H7 (cell line): ENCODE measurements at regions not wholly inside any gene's neighbourhood (a gene's known extent, or its start where the extent isn't known, plus 50 kb on each side); places are given as distances from the start of the nearest gene placed in this dataset.

Experiments
- DNase-seq: peaks from one replicate; pipeline ENCODE4 v3.0.0; 2012
- H3K27me3 ChIP-seq: 2 replicates; pipeline ENCODE4 v1.6.0; 2011; ENCODE audit warnings: mild to moderate bottlenecking, low read length; ENCODE audit not compliant: control insufficient read depth, insufficient read depth
- H3K36me3 ChIP-seq: replicated peaks from 2 replicates; pipeline ENCODE4 v1.5.1; 2011; ENCODE audit warnings: low read length; ENCODE audit not compliant: control insufficient read depth, insufficient read depth
- H3K4me3 ChIP-seq: 2 replicates; pipeline ENCODE4 v1.5.1; 2011; ENCODE audit warnings: low read depth, mild to moderate bottlenecking, control low read depth, low read length, moderate library complexity; ENCODE audit not compliant: insufficient read depth

DNA sequence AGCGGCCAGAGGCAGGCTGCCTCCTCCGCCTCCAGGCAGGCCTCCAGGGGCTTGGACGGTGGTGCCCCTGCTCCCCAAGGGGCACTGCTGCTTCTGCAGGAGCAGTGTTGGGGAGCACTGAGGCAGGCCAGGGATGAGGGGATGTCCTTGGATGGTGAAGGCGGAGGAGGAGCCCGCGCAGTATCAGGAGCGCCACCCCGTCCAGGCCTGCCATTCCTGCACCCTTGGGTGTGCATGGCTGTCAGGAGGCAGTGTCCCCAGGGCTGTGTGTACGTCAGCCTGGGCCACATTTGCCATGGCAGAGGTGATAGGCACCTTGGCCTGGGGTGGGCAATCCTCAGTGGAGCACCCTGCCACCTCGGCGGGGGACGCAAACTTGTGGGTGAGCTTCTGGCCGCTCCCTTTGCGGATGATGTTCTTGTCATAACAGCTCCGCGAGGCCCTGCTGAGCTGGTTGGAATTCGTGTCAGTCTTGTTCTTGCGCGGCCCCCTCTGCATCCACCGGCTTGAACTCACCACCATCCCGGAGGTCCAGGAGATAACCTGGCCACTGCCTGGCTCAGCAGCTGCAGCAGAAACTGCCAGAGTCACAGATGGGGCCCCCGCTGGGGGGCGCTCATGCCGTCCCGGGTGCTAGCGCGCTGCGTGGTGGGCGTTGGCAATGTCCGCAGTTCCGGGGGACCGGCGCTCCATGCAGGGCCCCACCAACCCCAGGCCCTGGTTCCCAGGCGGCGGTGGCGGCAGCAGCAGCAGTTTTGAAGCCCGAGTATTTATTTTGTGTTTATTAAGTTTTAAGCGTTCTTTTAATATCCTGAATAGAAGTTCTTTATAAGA, 182.3 kb upstream of the ADCY1 start:
- H3K27me3 ChIP-seq: peaks cover 24% of the 10 kb centered on the region; the same call in 1 of the 2 replicates
- H3K36me3 ChIP-seq: no peaks in the 10 kb centered on the region
- no peak overlapping the region for H3K4me3 ChIP-seq
- DNase-seq: peak; percentile 50

DNA sequence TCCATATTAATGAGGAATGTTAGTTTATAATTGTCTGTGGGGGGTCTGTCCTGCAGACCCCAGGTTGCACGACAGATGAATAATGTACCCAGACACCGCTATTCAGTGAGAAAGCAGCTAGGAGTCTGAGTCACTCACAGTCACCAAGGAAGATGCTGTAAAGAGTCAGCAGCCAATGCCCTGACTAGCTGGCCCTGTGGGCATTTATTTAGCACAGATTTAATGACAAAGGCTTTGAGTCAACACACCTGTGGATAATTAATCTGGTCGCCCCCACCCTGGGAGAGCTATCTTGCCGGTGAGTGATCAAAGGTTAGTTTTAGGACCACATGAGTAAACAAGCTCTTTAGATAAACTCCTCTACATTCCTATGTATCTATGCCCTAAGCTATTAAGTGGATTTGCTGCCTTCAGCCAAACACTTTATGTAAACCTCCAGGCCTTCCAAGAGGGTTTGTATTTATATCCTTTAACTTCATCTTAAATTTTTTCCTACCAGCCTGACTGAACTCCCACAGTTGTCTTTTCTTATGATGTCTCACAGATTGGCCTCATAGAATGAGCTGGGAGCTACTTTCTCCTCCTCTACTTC, 180.0 kb upstream of the ADCY1 start:
- Histone ChIP-seq H3K4me3 (no peak overlapping the region), H3K27me3 (peaks cover 33% of the 10 kb centered on the region; the same call in 1 of the 2 replicates), H3K36me3 (no peaks in the 10 kb centered on the region)
- peak; percentile 1 for DNase-seq

DNA sequence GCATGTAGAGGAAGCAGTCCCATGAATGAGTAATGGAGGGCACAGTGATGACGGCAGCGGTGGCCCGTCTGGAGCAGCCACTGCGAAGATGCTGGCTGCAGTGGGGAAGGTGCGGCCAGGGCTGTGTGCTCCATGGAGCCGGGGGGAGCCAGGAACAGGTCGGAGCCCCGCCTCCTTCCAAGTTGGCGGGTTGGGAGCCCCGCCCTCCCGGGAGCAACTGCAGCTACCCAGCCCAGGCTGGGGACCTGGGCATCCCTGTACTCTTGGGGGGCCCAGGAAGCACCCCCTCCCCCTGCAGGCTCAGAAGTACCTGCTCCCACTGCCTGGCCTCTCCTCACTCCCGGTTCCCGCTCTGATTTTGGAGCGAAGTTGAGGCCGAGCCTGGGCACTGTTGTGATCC, 175.1 kb upstream of the ADCY1 start:
- H3K27me3 ChIP-seq: peaks cover 23% of the 10 kb centered on the region; the same call in 1 of the 2 replicates
- H3K36me3 ChIP-seq: no peaks in the 10 kb centered on the region
- no peak overlapping the region for H3K4me3 ChIP-seq
- peak; percentile 41 for DNase-seq

DNA sequence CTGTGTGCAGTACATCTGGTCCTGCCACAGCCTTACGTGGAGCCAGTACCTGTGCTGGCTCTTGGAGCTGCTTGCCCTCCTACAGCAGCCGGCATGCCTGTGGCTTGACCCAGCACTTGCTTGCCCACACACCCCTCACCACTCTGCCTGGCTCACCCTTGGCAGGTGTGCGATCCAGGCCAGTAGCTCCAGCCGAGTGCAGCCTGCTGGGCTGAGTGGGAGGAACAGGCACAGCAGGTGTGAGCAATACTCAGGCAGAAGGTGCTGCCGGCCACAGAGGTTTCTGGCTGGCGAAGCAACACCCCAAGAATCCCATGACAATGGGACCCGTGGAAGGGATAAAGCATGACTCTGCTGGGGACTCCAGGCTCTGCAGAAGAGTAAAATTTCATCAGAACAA, 173.5 kb upstream of the ADCY1 start:
- Histone ChIP-seq H3K4me3 (no peak overlapping the region), H3K27me3 (peaks cover 18% of the 10 kb centered on the region; the same call in 1 of the 2 replicates), H3K36me3 (no peaks in the 10 kb centered on the region)
- DNase-seq: peak; percentile 2

- Histone ChIP-seq H3K27me3 (peaks cover 14% of the 10 kb centered on the region; the same call in 1 of the 2 replicates), H3K36me3 (no peaks in the 10 kb centered on the region), H3K4me3 (no peak overlapping the region)
- DNase-seq: no peak
These were observed 173.0 kb upstream of the ADCY1 start for GRCh38 chr7:45401155-45401554.

DNA sequence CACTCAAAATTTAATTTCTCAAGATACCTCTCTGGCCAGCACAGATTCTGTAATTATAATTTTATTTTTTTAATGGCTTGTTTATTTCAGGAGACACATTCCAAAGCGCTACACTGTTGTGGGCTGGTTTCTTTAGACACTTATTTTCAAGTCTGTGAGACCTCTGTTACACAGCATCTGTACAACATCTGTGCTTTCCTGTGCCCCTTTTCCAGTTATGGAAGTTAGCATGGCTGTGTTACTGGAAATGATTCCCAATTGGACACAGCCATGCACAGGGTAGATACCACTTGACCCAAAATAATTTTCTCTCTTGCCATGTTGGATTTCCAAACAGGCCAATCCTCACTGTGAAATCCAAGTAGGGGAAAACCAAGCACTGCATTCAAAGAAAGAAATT, 172.3 kb upstream of the ADCY1 start:
- DNase-seq: no peak
- Histone ChIP-seq H3K27me3 (peaks cover 10% of the 10 kb centered on the region; the same call in 1 of the 2 replicates), H3K36me3 (no peaks in the 10 kb centered on the region), H3K4me3 (no peak overlapping the region)

DNA sequence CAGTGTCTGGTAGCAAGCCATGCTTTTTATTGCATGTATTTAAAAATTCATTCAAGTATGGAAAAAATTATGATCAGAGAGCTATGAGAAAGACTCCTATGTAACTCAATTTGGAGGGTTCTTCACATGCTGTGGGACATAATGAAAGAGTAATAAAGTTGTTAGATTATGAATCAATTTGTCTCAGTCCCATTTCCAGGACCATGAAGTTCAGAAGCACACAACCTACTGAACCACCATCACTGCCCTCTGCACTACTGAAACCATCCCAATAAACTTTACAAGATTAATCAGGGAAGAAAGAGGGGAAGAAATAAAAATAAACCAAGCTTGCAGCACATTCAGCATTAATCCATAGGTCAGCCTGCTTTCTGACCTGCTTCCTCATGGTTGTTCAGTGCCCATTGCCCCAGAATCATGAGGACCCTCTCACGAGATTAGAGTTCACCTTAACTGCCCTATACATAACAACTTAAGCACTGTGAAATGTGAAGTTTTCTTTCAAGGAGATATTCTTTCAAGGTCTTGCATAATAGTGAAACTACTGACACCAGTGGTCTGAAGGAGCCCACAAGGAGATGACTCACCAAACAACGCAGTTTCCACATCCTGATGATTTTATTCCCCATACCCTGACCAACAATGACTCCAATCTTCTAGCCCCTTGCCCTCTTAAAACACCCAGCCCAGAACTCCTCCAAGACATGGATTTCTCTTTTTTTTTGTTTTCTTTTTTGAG, 171.5 kb upstream of the ADCY1 start:
- no peaks in the 10 kb centered on the region for H3K36me3 ChIP-seq
- peak; percentile 1 for DNase-seq
- H3K4me3 ChIP-seq: no peak overlapping the region
- H3K27me3 ChIP-seq: peaks cover 8% of the 10 kb centered on the region; the same call in 1 of the 2 replicates

DNA sequence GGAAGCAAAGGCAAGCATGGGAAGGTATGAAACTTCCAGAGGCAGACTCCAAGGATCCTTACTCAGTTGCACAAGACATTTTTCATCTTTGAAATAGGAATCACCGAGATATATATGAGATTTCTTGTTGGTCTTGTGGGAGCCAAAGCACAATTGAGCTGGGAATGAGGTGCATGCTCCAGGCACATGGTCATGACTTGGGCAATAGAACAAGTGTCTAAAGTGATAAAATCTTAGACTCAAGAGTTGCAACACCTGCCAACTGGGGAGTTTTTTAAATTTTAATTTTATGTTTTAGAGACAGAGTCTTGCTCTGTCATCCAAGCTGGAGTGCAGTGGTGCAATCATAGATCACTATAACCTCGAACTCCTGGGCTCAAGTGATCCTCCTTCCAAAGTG, 169.5 kb upstream of the ADCY1 start:
- Histone ChIP-seq H3K27me3 (no peaks in the 10 kb centered on the region; the same call in 1 of the 2 replicates), H3K4me3 (no peak overlapping the region), H3K36me3 (no peaks in the 10 kb centered on the region)
- DNase-seq: peak; percentile 1

- H3K27me3 ChIP-seq: no peaks in the 10 kb centered on the region; the same call in 1 of the 2 replicates
- DNase-seq: peak; percentile 80
- H3K4me3 ChIP-seq: no peak overlapping the region
- H3K36me3 ChIP-seq: no peaks in the 10 kb centered on the region
These were observed 166.3 kb upstream of the ADCY1 start for GRCh38 chr7:45407730-45408408.

DNA sequence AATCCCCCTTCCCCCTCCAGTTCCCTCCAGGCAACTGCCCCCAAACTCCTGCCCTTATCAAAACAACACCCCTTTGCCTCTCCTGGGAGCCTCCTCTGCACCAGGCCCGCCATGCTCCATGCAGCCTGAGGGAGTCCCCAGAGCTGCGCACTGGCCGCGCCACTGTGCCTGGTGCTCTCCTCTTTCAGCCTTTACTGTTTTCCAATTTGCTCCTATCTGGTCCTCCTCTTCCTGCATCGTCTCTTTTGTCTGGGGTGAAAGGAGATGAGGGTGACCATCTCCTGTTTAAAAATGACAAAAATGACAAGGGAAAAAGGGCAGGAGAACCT, 165.8 kb upstream of the ADCY1 start:
- peak; percentile 38 for DNase-seq
- H3K27me3 ChIP-seq: no peaks in the 10 kb centered on the region; the same call in 1 of the 2 replicates
- H3K4me3 ChIP-seq: no peak overlapping the region
- H3K36me3 ChIP-seq: no peaks in the 10 kb centered on the region

DNA sequence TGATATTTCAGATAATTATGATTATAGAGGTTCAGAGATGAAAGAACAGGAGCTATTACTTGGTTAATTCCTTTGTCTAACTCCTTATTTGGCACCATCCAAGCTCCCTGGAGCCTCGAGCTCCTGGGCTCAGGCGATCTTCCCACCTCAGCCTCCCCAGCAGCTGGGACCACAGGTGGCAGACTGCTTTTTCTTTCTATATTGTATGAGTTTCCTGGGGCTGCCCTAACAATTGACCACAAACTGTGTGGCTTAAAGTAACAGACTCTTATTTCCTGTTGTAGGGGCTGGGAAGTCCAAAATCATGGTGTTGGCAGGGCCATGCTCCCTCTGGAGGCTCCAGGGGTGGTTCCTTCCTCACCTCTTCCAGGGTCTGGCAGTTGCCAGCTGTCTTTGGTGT, 163.3 kb upstream of the ADCY1 start:
- H3K36me3 ChIP-seq: no peaks in the 10 kb centered on the region
- no peak for DNase-seq
- H3K4me3 ChIP-seq: no peak overlapping the region
- H3K27me3 ChIP-seq: no peaks in the 10 kb centered on the region

- Histone ChIP-seq H3K36me3 (no peaks in the 10 kb centered on the region), H3K27me3 (no peaks in the 10 kb centered on the region), H3K4me3 (no peak overlapping the region)
- DNase-seq: no peak
These were observed 160.7 kb upstream of the ADCY1 start for GRCh38 chr7:45413419-45413818.

- DNase-seq: no peak
- H3K27me3 ChIP-seq: no peaks in the 10 kb centered on the region
- no peak overlapping the region for H3K4me3 ChIP-seq
- H3K36me3 ChIP-seq: no peaks in the 10 kb centered on the region
These were observed 159.9 kb upstream of the ADCY1 start for GRCh38 chr7:45414226-45414625.

GRCh38 chr7:45415265-45415664, 158.9 kb upstream of the ADCY1 start:
- no peaks in the 10 kb centered on the region for H3K36me3 ChIP-seq
- no peak for DNase-seq
- H3K4me3 ChIP-seq: no peak overlapping the region
- no peaks in the 10 kb centered on the region for H3K27me3 ChIP-seq
